HEK293 (cell line): ENCODE measurements at regions not wholly inside any gene's neighbourhood (a gene's known extent, or its start where the extent isn't known, plus 50 kb on each side); places are given as distances from the start of the nearest gene placed in this dataset.

ENCODE experiments used
- CTCF ChIA-PET: fragments of 350-600 bp; formaldehyde crosslinking; extraction: SDS; loops from one replicate; lab custom pipeline; 2021; ENCODE audit warnings: antibody characterized with exemption; lab: Yijun Ruan, JAX
- POLR2A ChIA-PET: fragments of 300-600 bp; formaldehyde crosslinking; extraction: SDS; loops from one replicate; lab custom pipeline; 2020; ENCODE audit warnings: antibody characterized with exemption, inconsistent platforms; lab: Yijun Ruan, JAX
- H3K27ac ChIP-seq: fragments of 200-500 bp; sonication (Bioruptor generic); 2 replicates; pipeline ENCODE4 v1.5.1; 2014; ENCODE audit warnings: low read depth, low read length, control low read depth, inconsistent platforms; ENCODE audit errors: extremely low read depth
- H3K36me3 ChIP-seq, 2 experiments: fragments of 200-500 bp in 1 of 2; sonication (Bioruptor generic) in 1 of 2; 1 replicate in 1 of 2; 2 replicates in 1 of 2; pipeline ENCODE4 v1.5.1; 2014 to 2017; ENCODE audit warnings: inconsistent platforms in 2 of 2, low read length in 2 of 2; ENCODE audit not compliant: control insufficient read depth in 2 of 2, insufficient read depth in 1 of 2
- H3K4me1 ChIP-seq: fragments of 200-500 bp; sonication (Bioruptor generic); 2 replicates; pipeline ENCODE4 v1.5.1; 2014; ENCODE audit warnings: mild to moderate bottlenecking, low read length, inconsistent platforms; ENCODE audit not compliant: control insufficient read depth, insufficient read depth
- H3K4me3 ChIP-seq: 2 replicates; pipeline ENCODE4 v1.5.1; 2011; ENCODE audit warnings: low read depth, mild to moderate bottlenecking, control low read depth, low read length, moderate library complexity
- H3K9me3 ChIP-seq: fragments of 200-500 bp; sonication (Bioruptor generic); 2 replicates; pipeline ENCODE4 v1.5.1; 2014; ENCODE audit warnings: low read depth, low read length, inconsistent platforms; ENCODE audit not compliant: control insufficient read depth, insufficient read depth
- BCL11B ChIP-seq: fragments of 450-650 bp; formaldehyde crosslinking; IDR thresholded peaks from 2 replicates; pipeline ENCODE4 v1.5.1; 2016; ENCODE audit warnings: low read depth, missing biosample characterization, missing genetic modification characterization
- BCL6B ChIP-seq: fragments of 450-650 bp; formaldehyde crosslinking; IDR thresholded peaks from 2 replicates; pipeline ENCODE4 v1.5.1; 2017; ENCODE audit warnings: missing biosample characterization, missing genetic modification characterization
- PBX3 ChIP-seq: sonication (generic); formaldehyde crosslinking; IDR thresholded peaks from 2 replicates; pipeline ENCODE4 v1.8.1; 2022; ENCODE audit warnings: mild to moderate bottlenecking, moderate library complexity, missing genetic modification reagents
- PRDM1 ChIP-seq: fragments of 450-650 bp; formaldehyde crosslinking; IDR thresholded peaks from 2 replicates; pipeline ENCODE4; 2016; ENCODE audit warnings: missing biosample characterization, missing genetic modification characterization
- RBAK ChIP-seq: fragments of 450-650 bp; formaldehyde crosslinking; IDR thresholded peaks from 2 replicates; pipeline ENCODE4 v1.5.1; 2016; ENCODE audit warnings: missing biosample characterization, missing genetic modification characterization
- REST ChIP-seq: fragments of 450-650 bp; formaldehyde crosslinking; IDR thresholded peaks from 2 replicates; pipeline ENCODE4 v1.5.1; 2016; ENCODE audit warnings: missing biosample characterization, missing genetic modification characterization
- ZBTB17 ChIP-seq: fragments of 450-650 bp; formaldehyde crosslinking; IDR thresholded peaks from 2 replicates; pipeline ENCODE4 v1.5.1; 2016; ENCODE audit warnings: missing biosample characterization, missing genetic modification characterization
- ZBTB7A ChIP-seq: fragments of 450-650 bp; formaldehyde crosslinking; IDR thresholded peaks from 2 replicates; pipeline ENCODE4 v1.5.1; 2016; ENCODE audit warnings: low read depth, missing biosample characterization, missing genetic modification characterization
- ZNF121 ChIP-seq: fragments of 450-650 bp; formaldehyde crosslinking; IDR thresholded peaks from 2 replicates; pipeline ENCODE4 v1.5.1; 2016; ENCODE audit warnings: missing biosample characterization, missing genetic modification characterization
- ZNF24 ChIP-seq: fragments of 450-650 bp; formaldehyde crosslinking; IDR thresholded peaks from 2 replicates; pipeline ENCODE4 v1.5.1; 2016; ENCODE audit warnings: missing biosample characterization, missing genetic modification characterization
- ZNF280D ChIP-seq: fragments of 450-650 bp; formaldehyde crosslinking; IDR thresholded peaks from 2 replicates; pipeline ENCODE4 v1.5.1; 2016; ENCODE audit warnings: missing biosample characterization, missing genetic modification characterization
- ZNF433 ChIP-seq: fragments of 450-650 bp; formaldehyde crosslinking; IDR thresholded peaks from 2 replicates; pipeline ENCODE4 v1.5.1; 2016; ENCODE audit warnings: missing biosample characterization, missing genetic modification characterization, low read depth
- ZNF488 ChIP-seq: fragments of 450-650 bp; formaldehyde crosslinking; IDR thresholded peaks from 2 replicates; pipeline ENCODE4 v1.5.1; 2016; ENCODE audit warnings: missing biosample characterization, missing genetic modification characterization
- ZNF510 ChIP-seq: fragments of 450-650 bp; formaldehyde crosslinking; IDR thresholded peaks from 2 replicates; pipeline ENCODE4 v1.5.1; 2018; ENCODE audit warnings: mild to moderate bottlenecking, missing genetic modification characterization, missing biosample characterization; ENCODE audit not compliant: insufficient replicate concordance
- ZNF600 ChIP-seq: fragments of 450-650 bp; formaldehyde crosslinking; IDR thresholded peaks from 2 replicates; pipeline ENCODE4 v1.5.1; 2016; ENCODE audit warnings: missing biosample characterization, missing genetic modification characterization
- ZNF701 ChIP-seq: fragments of 450-650 bp; formaldehyde crosslinking; IDR thresholded peaks from 2 replicates; pipeline ENCODE4 v1.5.1; 2016; ENCODE audit warnings: missing biosample characterization, missing genetic modification characterization
- ZNF76 ChIP-seq: fragments of 450-650 bp; formaldehyde crosslinking; IDR thresholded peaks from 2 replicates; pipeline ENCODE4; 2016; ENCODE audit warnings: low read depth, missing biosample characterization, missing genetic modification characterization, borderline replicate concordance

- CTCF ChIA-PET, result no interaction called here
Measured at GRCh38 chr2:215684448-215685237, 248.8 kb upstream of the FN1 start.

GRCh38 chr2:215683295-215683694, 247.4 kb upstream of the FN1 start:
- TF ChIP-seq ZNF510 (tag by site-specific recombination) (no peak), ZNF701 (tag by site-specific recombination) (no peak)
- CTCF ChIA-PET, result interaction anchor here (0.7 kb wide), 1 partner anchor 32 kb away, joined by 3 read pairs; no protein-coding TSS in a partner anchor

More at GRCh38 chr2:215684448-215685237, 248.8 kb upstream of the FN1 start:
- POLR2A ChIA-PET, result no interaction called here
- Histone ChIP-seq H3K4me3 (no peak overlapping the region), H3K36me3 (no peaks in the 10 kb centered on the region), H3K27ac (no peak overlapping the region), H3K9me3 (no peaks in the 10 kb centered on the region), H3K4me1 (peaks cover 3% of the 10 kb centered on the region; the same call in 1 of the 2 replicates)
- no peak for TF ChIP-seq ZNF433 (tag by site-specific recombination)
- no peak for TF ChIP-seq BCL11B (tag by site-specific recombination)
- TF ChIP-seq ZNF280D (tag by site-specific recombination), result no peak
- no peak for TF ChIP-seq PBX3 (CRISPR knock-in tag)

GRCh38 chr2:215681799-215682596, 246.1 kb upstream of the FN1 start:
- H3K9me3 ChIP-seq, result no peaks in the 10 kb centered on the region
- H3K4me1 ChIP-seq, result peaks cover 3% of the 10 kb centered on the region; the same call in 1 of the 2 replicates
- H3K36me3 ChIP-seq, result no peaks in the 10 kb centered on the region
- H3K4me3 ChIP-seq, result no peak overlapping the region
- no peak overlapping the region for H3K27ac ChIP-seq
- ChIA-PET CTCF (interaction anchor here (0.5 to 0.8 kb wide), 2 partner anchors 93 to 269 kb away, joined by 3 read pairs; no protein-coding TSS in a partner anchor), POLR2A (no interaction called here)
- TF ChIP-seq ZNF76 (tag by site-specific recombination) (no peak), ZNF24 (no peak), RBAK (tag by site-specific recombination) (no peak), ZNF121 (tag by site-specific recombination) (no peak), REST (tag by site-specific recombination) (no peak), ZBTB17 (no peak), PRDM1 (tag by site-specific recombination) (no peak), ZNF600 (no peak), ZNF488 (no peak), BCL6B (tag by site-specific recombination) (no peak), ZBTB7A (no peak)

More at GRCh38 chr2:215683295-215683694, 247.4 kb upstream of the FN1 start:
- Histone ChIP-seq H3K4me1 (peaks cover 3% of the 10 kb centered on the region; the same call in 1 of the 2 replicates), H3K36me3 (no peaks in the 10 kb centered on the region), H3K9me3 (no peaks in the 10 kb centered on the region), H3K27ac (no peak overlapping the region), H3K4me3 (no peak overlapping the region)
- POLR2A ChIA-PET, result no interaction called here
